ELF-1 (cell line): ENCODE measurements at regions not wholly inside any gene's neighbourhood (a gene's known extent, or its start where the extent isn't known, plus 50 kb on each side); places are given as distances from the start of the nearest gene placed in this dataset.
"Not testable (repeated sequence)": the region's sequence is repeated elsewhere in the genome, so short reads cannot be mapped to it uniquely, and the experiment has no call there.

Source experiments
- DNase-seq: peaks from one replicate; pipeline ENCODE4 v3.0.0-alpha.2; 2016; ENCODE audit warnings: low read depth, low spot score

GRCh38 chr6:40152701-40153436, 218.6 kb upstream of the MOCS1 start:
- no peak for DNase-seq

- DNase-seq, result no peak
Observed at GRCh38 chr6:40152196-40152595, 217.9 kb upstream of the MOCS1 start.

- DNase-seq, result no peak
Observed at GRCh38 chr6:40148882-40149573, 214.8 kb upstream of the MOCS1 start.

GRCh38 chr6:40146902-40147301, 212.6 kb upstream of the MOCS1 start:
- no peak for DNase-seq

GRCh38 chr6:40139447-40139846, 205.2 kb upstream of the MOCS1 start:
- DNase-seq, result no peak

GRCh38 chr6:40138273-40138720, 204.0 kb upstream of the MOCS1 start:
- no peak for DNase-seq

GRCh38 chr6:40135491-40136072, 201.3 kb upstream of the MOCS1 start:
- DNase-seq, result no peak

GRCh38 chr6:40133981-40134380, 199.7 kb upstream of the MOCS1 start:
- not testable (repeated sequence) for DNase-seq

- no peak for DNase-seq
Observed at GRCh38 chr6:40131675-40132074, 197.4 kb upstream of the MOCS1 start.

- no peak for DNase-seq
Observed at GRCh38 chr6:40128127-40128526, 193.9 kb upstream of the MOCS1 start.

GRCh38 chr6:40125680-40126394, 191.6 kb upstream of the MOCS1 start:
- no peak for DNase-seq

- DNase-seq, result no peak
Observed at GRCh38 chr6:40124924-40125323, 190.7 kb upstream of the MOCS1 start.

GRCh38 chr6:40116832-40117231, 182.6 kb upstream of the MOCS1 start:
- DNase-seq, result no peak

- DNase-seq, result no peak
Observed at GRCh38 chr6:40112350-40112749, 178.1 kb upstream of the MOCS1 start.

- DNase-seq, result no peak
Observed at GRCh38 chr6:40108736-40109135, 174.5 kb upstream of the MOCS1 start.

- no peak for DNase-seq
Observed at GRCh38 chr6:40106840-40107239, 172.6 kb upstream of the MOCS1 start.

GRCh38 chr6:40098774-40099173, 164.5 kb upstream of the MOCS1 start:
- DNase-seq, result no peak

GRCh38 chr6:40097590-40097989, 163.3 kb upstream of the MOCS1 start:
- no peak for DNase-seq

GRCh38 chr6:40083141-40083920, 149.1 kb upstream of the MOCS1 start:
- DNase-seq, result no peak

GRCh38 chr6:40082278-40083043, 148.2 kb upstream of the MOCS1 start:
- no peak for DNase-seq

- DNase-seq, result no peak
Observed at GRCh38 chr6:40077736-40078135, 143.5 kb upstream of the MOCS1 start.
